ENCODE measurements at regions not wholly inside any gene's neighbourhood (a gene's known extent, or its start where the extent isn't known, plus 50 kb on each side); places are given as distances from the start of the nearest gene placed in this dataset.

GRCh38 chr7:50226145-50226544 is 78.4 kb upstream of the IKZF1 start:
- no peak for TF ChIP-seq CTCF (IDR thresholded peaks at IDR 0.05)
- no peak for TF ChIP-seq EZH2 (IDR thresholded peaks at IDR 0.05; ENCODE audit: borderline replicate concordance, insufficient read depth, low read depth, low read length, poor library complexity, severe bottlenecking)

Measured in B cell (primary cell).